IMR-90 (cell line): ENCODE measurements at regions not wholly inside any gene's neighbourhood (a gene's known extent, or its start where the extent isn't known, plus 50 kb on each side); places are given as distances from the start of the nearest gene placed in this dataset.

ENCODE experiments used
- BHLHE40 ChIP-seq: fragments of 150-350 bp; IDR thresholded peaks from 2 replicates; pipeline ENCODE4 v1.6.1; 2016; ENCODE audit warnings: mild to moderate bottlenecking, low read depth, low read length
- CEBPB ChIP-seq: IDR thresholded peaks from 2 replicates; pipeline ENCODE4 v1.6.1; 2012; ENCODE audit warnings: low read depth, low read length, improper control_type of control experiment
- CHD1 ChIP-seq: IDR thresholded peaks from 2 replicates; pipeline ENCODE4 v1.6.1; 2012; ENCODE audit warnings: low read depth, low read length, improper control_type of control experiment
- CTCF ChIP-seq: conservative IDR thresholded peaks from 2 replicates; pipeline ENCODE4 v1.5.1; 2012; ENCODE audit warnings: mild to moderate bottlenecking, low read depth, low read length, improper control_type of control experiment
- ELK1 ChIP-seq: fragments of 150-350 bp; IDR thresholded peaks from 2 replicates; pipeline ENCODE4 v1.6.1; 2016; ENCODE audit warnings: low read depth, mild to moderate bottlenecking, low read length, moderate library complexity, borderline replicate concordance
- MAFK ChIP-seq: IDR thresholded peaks from 2 replicates; pipeline ENCODE4 v1.6.1; 2012; ENCODE audit warnings: low read depth, low read length, improper control_type of control experiment
- MAZ ChIP-seq: IDR thresholded peaks from 2 replicates; pipeline ENCODE4 v1.6.1; 2012; ENCODE audit warnings: low read depth, mild to moderate bottlenecking, low read length, improper control_type of control experiment, moderate library complexity, borderline replicate concordance
- POLR2A ChIP-seq: IDR thresholded peaks from 2 replicates; pipeline ENCODE4 v1.6.1; 2012; ENCODE audit warnings: mild to moderate bottlenecking, low read depth, low read length
- RAD21 ChIP-seq: IDR thresholded peaks from 2 replicates; pipeline ENCODE4 v1.6.1; 2012; ENCODE audit warnings: low read length, improper control_type of control experiment
- USF2 ChIP-seq: fragments of 150-350 bp; IDR thresholded peaks from 2 replicates; pipeline ENCODE4 v1.6.1; 2017; ENCODE audit warnings: mild to moderate bottlenecking, antibody characterized with exemption, low read length, low read depth

GRCh38 chr4:163959932-163960331, 465.4 kb downstream of the TMA16 start:
- no peak for TF ChIP-seq CTCF
- TF ChIP-seq CHD1 = no peak
- no peak for TF ChIP-seq USF2
- TF ChIP-seq MAZ = no peak
- TF ChIP-seq CEBPB = no peak
- no peak for TF ChIP-seq POLR2A
- no peak for TF ChIP-seq ELK1
- no peak for TF ChIP-seq BHLHE40
- TF ChIP-seq RAD21 = no peak
- no peak for TF ChIP-seq MAFK
